Mammary epithelial cell (primary cell): ENCODE measurements at regions not wholly inside any gene's neighbourhood (a gene's known extent, or its start where the extent isn't known, plus 50 kb on each side); places are given as distances from the start of the nearest gene placed in this dataset.

Source experiments
- CTCF ChIP-seq, 2 donors: IDR thresholded peaks in 1 of 2; conservative IDR thresholded peaks in 1 of 2; 2 replicates each; pipeline ENCODE4 v1.5.1; 2011 to 2012; ENCODE audit warnings: inconsistent platforms in 2 of 2, low read length in 2 of 2, mild to moderate bottlenecking in 2 of 2, control low read depth in 1 of 2, low read depth in 1 of 2; ENCODE audit not compliant: insufficient read depth in 1 of 2; ENCODE audit errors: extremely low read depth in 1 of 2
- EZH2 ChIP-seq: IDR thresholded peaks from 2 replicates; pipeline ENCODE4 v1.6.1; 2012; ENCODE audit warnings: low read length, inconsistent platforms, borderline replicate concordance

GRCh38 chr10:2837674-2838073 is 229.7 kb upstream of the PFKP start:
- TF ChIP-seq CTCF (conservative IDR thresholded peaks at IDR 0.05 in 1 of 2, IDR thresholded peaks at IDR 0.05 in 1 of 2; ENCODE audit: extremely low read depth in 1 of 2, insufficient read depth in 1 of 2, low read depth in 1 of 2, low read length in 2 of 2) (no peak), EZH2 (no peak)
